A549 (cell line): ENCODE measurements at regions not wholly inside any gene's neighbourhood (a gene's known extent, or its start where the extent isn't known, plus 50 kb on each side); places are given as distances from the start of the nearest gene placed in this dataset.

Experiments used
- BCL3 ChIP-seq: fragments of >200 bp; sonication (Bioruptor Twin); formaldehyde crosslinking; IDR thresholded peaks from 3 replicates; pipeline ENCODE4 v1.6.1; 2016
- BHLHE40 ChIP-seq: IDR thresholded peaks from 2 replicates; pipeline ENCODE4 v1.6.1; 2012; ENCODE audit warnings: low read depth, low read length, inconsistent platforms
- CTCF ChIP-seq: fragments of >200 bp; sonication (Bioruptor Twin); formaldehyde crosslinking; IDR thresholded peaks from 3 replicates; pipeline ENCODE4 v1.5.1; 2016
- FOSL2 ChIP-seq, 2 experiments: fragments of 450-650 bp in 1 of 2; fragments of >200 bp in 1 of 2; sonication (Bioruptor Twin) in 1 of 2; formaldehyde crosslinking; IDR thresholded peaks; 2 replicates each; pipeline versions ENCODE4 v1.5.0 to v1.6.1; 2016 to 2020; ENCODE audit warnings: mild to moderate bottlenecking in 1 of 2, moderate library complexity in 1 of 2
- HDAC2 ChIP-seq: fragments of 200-600 bp; sonication (generic); IDR thresholded peaks from 2 replicates; pipeline ENCODE4 v1.6.1; 2016
- KDM1A ChIP-seq: fragments of 200-600 bp; sonication (generic); IDR thresholded peaks from 2 replicates; pipeline ENCODE4 v1.6.1; 2016; ENCODE audit warnings: low read depth, mild to moderate bottlenecking
- KDM5A ChIP-seq: fragments of 200-600 bp; sonication (generic); IDR thresholded peaks from 2 replicates; pipeline ENCODE4 v1.6.1; 2016; ENCODE audit warnings: antibody characterized with exemption, mild to moderate bottlenecking
- MAZ ChIP-seq: fragments of 150-350 bp; IDR thresholded peaks from 2 replicates; pipeline ENCODE4 v1.6.1; 2014; ENCODE audit warnings: antibody characterized with exemption, low read depth, low read length, borderline replicate concordance
- POLR2A ChIP-seq: IDR thresholded peaks from 2 replicates; pipeline ENCODE4 v1.6.1; 2012; ENCODE audit warnings: mild to moderate bottlenecking, low read length
- REST ChIP-seq: fragments of 200-600 bp; sonication (generic); IDR thresholded peaks from 2 replicates; pipeline ENCODE4 v1.6.1; 2016; ENCODE audit warnings: antibody characterized with exemption, mild to moderate bottlenecking, moderate library complexity
- TP53 ChIP-seq: fragments of 250-450 bp; sonication (Bioruptor Pico); IDR thresholded peaks from 2 replicates; pipeline ENCODE4 v1.5.0; 2021; ENCODE audit warnings: mild to moderate bottlenecking, moderate library complexity

GRCh38 chr14:97779140-97779539 is 982.0 kb downstream of the VRK1 start:
- TF ChIP-seq POLR2A (no peak), BHLHE40 (no peak), KDM1A (no peak), KDM5A (no peak), REST (no peak), CTCF (no peak), HDAC2 (no peak), TP53 (CRISPR knock-in tag) (no peak), BCL3 (no peak), FOSL2 (IDR thresholded peaks at IDR 0.05) (no peak), FOSL2 (CRISPR knock-in tag; IDR thresholded peaks at IDR 0.05) (no peak), MAZ (no peak)
